GM20431 (cell line): ENCODE measurements at regions not wholly inside any gene's neighbourhood (a gene's known extent, or its start where the extent isn't known, plus 50 kb on each side); places are given as distances from the start of the nearest gene placed in this dataset.
"Not testable (repeated sequence)": the region's sequence is repeated elsewhere in the genome, so short reads cannot be mapped to it uniquely, and the experiment has no call there.

Experiments used
- in situ Hi-C: fragments of 300-500 bp; cut with MseI, MboI; formaldehyde crosslinking; loops from one replicate; pipeline ENCODE4 v1.15.0; 2020; ENCODE audit warnings: low sequenced_read_pairs; ENCODE audit not compliant: unreplicated experiment

DNA sequence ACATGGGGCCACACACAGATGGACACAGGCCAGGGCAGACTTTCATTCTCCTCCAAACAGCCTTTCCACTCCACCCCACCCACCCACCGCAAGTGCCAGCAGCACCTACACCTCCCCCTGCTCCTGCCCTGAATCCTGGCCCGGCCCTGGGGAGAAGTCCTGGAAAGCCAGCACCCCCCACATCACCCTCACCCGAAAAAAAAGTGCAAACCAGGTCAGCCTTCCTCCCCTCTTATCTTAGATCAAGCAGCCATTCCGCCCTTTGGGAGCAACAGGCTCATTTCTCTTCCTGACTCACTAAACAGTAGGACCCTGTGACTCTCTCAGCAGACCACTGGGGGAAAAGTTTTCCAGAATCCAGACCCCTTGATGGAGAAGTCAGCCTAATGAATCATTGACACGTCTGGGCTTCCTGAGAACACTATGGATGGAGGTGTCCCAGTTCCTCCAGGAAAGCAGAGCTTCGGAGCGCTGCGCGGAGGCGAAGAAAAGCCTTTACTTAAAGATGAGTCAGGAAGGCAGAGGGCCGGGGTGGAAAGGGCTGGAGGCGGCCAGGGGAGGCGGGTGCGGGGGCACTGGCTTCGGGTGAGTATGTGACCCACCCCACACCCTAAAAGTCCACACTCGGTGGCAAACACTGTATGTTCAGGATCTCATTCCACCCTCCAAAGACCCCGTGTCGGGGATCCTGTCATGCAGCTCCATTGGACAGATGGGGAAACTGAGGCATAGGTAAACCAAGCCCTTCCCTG, 588.7 kb downstream of the MATN1 start:
- in situ Hi-C loops, result no loop called here

DNA sequence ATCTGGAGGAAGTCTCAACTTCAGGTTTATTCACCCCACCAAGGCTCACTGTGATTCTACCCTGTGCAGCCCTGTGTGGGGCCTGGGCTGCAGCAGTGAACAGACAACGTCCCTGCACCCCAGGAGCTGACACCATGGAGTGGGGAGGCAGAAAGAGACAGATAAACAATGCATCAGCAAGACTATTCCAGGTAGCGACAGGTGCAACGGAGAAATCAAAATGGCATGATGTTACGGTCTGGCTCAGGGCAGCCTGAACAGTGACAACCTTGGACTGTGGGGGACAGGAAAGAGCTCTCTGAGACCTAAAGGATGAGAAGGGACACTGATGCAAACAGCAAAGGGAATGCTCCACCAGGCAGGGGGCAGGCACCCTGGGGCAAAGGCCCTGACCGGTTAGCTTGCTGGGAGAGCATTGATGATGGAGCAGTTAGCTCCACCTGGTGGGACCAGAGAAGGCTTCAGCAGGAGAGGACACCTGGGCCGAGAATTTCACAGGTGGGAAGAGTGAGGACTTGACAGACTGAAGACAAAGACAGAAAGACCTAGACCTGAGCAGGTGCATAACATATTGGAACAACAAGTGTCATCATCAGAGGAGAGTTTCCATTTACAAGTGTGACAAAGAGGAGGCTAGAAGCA, 589.9 kb downstream of the MATN1 start:
- in situ Hi-C loops, result no loop called here

DNA sequence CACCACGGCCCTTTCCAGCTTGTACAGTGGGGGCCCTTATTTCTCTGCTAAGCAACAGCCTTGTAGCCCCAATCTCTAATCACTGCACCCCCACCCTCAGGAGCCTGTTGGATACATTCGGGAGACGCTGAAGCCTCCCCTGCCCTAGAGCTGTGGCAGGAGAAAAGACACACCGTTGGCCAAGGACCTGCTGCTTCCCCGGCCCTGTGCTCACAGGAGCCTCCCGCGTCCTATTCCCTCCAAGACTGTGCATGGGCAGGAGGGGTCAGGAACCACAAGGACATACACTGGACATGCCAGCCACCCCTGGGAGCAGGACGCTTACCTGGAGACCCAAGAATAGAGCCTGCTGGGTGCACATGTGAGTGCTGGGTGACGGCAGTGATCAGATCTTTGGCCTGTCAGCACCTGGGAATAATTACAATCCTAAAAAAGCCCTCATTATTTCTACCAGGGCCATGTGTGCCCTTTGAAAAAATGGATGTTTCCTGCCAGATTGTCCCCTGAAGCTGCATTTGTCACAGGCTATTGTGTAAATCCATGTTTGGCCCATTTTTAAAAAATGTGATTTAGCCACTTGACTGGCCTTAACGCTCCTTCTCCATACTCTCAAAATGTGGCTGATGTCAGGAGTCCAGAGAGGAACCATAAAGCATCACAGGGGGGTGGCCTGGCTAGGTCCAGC, 590.6 kb downstream of the MATN1 start:
- in situ Hi-C loops, result no loop called here

DNA sequence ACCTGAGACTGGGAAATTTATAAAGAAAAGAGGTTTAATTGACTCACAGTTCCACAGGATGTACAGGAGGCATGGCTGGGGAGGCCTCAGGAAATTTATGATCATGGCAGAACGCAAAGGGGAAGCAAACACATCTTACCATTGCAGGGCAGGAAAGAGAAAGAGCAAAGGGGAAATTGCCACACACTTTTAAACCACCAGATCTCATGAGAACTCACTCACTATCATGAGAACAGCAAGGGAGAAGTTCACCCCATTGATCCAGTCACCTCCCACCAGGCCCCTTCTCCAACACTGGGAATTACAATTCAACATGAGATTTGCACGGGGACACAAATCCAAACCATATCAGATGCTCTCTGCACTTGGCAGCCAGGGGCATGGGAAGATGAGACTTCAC, 592.8 kb downstream of the MATN1 start:
- in situ Hi-C loops, result not testable (repeated sequence)

DNA sequence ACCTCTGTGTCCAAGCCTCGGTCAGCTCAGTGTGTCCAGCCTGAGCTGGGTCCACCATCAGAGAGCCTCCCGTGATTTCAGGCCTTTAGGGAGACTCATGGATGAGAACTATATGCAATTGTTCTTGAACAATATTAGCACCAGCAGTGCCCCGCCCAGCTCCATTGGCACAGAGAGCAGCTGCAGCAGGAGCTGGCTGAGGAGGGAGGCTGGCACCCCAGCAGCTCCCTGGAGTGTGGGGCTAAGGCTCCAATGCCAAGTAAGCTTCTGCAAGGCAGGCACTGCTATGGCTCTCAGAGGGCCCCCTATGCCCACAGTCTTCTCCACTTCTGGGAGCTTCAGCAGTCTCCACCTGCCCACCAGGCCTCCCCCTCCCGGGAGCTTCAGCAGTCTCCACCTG, 593.3 kb downstream of the MATN1 start:
- in situ Hi-C loops, result no loop called here

DNA sequence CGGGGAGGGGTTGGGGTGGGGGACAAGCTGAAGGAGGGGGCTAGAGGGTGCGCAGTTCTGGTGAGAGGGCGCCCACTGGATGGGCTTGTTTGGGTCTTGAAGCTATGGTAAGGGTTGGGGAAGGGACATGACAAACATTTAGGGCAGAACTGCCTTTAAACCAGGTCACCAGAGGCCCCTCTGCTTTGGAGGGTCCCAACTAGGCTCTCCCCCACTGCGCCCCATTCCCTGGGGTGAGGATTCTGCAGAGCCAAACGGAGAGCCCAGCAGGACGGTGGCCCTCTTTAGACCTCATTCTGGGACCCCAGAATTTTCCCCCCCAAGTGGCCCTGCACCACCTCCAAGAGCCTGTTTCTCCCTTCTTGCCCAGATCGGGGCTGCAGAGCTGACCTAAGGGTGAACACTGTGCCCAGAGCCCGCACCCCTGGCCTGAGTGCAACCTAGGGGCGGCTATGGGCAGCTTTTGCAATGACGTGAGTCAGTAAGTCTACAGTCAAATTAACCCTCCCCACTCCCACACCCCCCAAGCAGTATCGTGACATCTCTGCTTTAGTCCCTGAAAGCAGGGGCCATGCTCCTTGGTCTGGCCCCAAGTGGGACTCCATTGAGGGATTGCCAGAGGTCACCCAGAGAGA, 593.8 kb downstream of the MATN1 start:
- in situ Hi-C loops, result no loop called here

DNA sequence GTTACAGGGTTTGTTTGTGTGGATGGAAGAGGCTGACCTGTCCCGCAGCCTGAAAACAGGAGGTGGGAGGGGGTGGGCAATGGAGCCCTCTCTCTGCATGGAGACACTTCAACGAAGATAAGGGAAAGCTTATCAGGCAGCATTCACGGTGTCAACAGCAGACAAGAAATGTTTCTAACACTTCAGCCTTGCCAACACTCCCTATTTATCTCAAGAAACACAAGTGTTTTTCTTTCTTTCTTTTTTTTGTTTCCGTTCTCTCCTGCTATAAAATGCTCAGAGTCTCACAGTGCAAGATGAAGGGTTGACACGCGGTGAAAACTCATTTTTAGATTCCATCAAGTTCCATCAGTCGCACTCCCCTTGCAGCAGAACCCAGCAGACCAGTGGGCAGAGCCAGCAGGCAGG, 594.4 kb downstream of the MATN1 start:
- in situ Hi-C loops, result no loop called here

DNA sequence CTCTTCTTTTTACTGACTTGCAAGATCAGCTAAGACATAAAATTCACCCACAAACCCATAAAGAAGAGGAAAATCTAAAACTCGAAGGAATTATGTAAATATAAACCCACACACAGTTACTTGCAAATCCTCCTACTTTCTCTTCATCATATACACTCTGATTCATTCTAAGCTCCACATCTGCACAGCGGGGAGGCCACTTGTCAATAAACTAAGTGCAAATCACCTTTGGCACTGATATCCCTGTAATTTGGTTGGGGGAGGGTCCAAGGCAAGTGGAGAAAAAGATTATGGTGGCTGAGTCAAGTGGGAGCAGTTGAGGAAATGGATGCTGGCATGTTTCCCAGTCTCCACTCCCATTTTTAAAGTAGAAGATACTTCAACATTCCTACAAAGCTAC, 596.5 kb downstream of the MATN1 start:
- in situ Hi-C loops, result no loop called here

DNA sequence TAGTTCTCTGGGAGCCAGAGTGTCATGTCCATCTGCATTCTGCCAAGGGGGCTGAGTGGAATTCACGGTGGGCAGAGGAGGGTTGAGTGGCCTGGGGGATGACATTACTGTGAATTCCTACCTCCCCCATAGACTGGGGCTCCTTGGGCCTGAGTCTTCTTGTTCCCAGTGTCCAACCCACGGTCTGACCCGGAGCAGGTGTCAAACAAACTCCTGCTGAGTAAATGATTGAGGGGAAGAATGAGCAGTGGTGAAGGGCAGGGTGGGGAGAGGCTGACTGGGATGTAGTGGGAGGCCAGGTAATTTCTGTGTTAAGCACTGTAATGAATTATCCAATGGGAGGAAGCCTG, 597.6 kb downstream of the MATN1 start:
- in situ Hi-C loops, result no loop called here

DNA sequence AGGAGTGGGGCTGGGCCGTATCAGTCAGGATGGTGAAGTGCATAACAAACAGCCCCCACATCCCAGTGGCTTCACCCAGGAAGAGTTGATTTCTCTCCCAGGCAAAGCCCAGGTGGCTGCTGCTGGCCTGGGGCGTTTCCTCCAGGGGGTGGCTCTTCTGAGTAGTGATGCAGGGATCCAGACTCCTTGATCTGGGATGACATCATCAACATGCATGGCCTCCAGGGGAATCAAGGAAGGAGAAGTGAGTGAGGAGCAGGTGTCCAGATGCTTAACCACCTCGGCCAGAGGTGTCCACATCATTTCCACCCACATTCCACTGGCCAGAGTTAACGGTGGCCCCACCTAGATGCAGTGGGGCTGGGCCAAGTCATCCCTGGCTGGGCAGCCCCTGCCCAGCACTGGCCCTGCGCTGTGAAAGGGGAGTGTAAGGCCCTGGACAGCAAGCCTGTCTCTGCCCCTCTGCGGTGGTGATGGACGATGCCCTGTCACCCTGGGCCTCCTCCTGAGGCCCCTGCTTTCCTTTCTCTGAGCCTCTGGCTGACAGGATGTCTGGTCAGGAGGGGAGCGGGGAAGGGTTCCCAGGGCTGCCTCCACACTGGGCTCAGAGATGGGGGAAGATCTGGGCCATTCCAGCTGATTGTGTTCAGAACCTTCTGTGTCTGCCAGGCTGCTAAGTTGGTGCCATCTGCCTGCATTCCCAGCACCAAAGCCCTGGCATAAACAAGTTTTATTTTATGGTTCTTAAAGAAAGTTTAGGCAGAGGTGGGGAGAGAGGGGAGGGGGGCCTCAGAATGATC, 598.2 kb downstream of the MATN1 start:
- in situ Hi-C loops, result no loop called here

DNA sequence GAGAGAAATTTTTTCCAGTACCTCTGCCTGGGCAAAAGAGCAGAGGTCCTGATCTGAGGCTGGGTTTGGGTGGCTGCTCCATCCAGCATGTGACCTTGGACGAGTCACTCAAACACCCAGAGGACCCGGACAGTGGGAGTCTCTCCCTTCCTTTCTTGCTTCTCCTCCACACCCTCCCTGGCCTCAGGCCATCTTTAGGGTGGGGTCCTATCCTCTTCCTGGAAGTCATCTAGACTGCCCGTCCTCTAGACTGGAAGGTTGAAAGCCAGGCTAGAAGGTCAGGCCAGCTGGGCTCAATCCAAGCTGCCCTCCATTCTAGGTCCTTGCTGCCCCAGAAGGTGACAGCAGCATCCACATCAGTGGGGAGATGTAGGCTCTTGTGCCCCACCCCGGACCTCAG, 599.5 kb downstream of the MATN1 start:
- in situ Hi-C loops, result no loop called here

DNA sequence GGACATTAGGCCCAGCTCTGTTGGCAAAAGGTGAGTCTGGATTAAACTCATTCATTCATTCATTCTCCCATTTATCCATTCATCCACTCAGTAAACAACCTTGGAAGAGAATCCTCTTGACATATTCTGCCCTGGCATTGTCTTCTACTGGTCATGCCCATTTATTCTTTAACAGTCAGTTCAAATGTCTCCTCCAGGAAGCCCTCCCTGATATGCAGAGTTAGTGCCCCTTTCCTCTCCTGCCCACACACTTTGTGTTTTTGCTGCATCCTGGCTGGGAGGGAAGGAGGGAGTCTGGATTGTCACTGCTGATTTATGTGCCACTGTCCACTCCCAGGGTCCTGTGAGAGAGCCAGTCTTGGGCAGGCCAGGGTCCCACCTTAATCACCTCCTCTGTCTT, 600.3 kb downstream of the MATN1 start:
- in situ Hi-C loops, result no loop called here

DNA sequence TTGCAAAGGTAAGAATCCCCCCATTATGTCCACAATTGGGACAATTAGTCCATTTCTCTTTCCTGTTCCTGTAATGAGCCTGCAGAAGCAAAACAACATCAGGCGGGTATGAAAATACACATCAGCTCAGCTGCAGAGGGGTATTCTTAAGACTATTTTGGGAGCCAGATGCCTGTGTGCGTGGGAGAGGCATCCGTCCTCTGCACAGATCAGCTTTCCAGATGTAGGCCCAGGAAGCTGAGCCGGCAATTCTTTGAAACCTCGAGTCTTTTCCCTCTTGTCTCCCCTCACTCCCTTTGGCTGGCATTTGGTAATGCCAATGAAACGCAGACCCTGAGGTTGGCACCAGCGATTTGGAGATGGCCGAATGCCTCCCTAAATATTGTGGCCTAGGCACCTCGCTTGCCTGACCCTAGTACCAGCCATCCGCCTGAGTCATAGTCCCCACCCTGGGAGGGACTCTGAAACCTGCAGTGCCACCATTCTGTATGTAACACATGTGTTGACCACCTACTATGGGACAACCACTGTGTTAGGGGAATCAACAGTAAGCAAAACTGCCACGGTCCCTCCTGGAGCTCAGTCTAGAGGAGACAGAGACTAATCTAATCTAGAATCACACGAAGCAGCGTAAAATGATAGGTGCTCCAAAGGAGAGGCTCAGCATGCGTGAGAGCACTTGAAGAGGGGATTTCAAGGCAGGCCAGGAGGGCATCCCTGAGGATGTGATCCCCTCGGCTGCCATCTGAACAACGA, 603.0 kb downstream of the MATN1 start:
- in situ Hi-C loops, result no loop called here

DNA sequence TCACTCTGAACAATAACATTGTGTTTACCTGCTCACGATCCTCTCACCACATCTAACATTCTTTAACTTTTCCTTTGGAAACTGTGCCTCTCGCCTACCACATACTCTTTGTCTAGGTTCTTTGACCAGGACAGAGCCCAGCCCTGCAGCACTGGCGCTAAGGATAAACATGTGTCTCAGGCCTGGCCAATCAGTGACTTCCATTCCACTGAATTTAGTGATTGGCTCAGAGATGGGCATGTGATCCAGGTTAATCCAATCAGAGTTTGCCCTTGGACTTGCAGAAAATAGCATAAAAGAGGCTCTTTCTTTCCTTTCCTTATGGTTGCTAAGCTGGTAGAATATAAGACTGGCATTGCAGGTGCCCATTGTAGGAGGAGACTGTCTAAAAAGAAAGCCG, 605.7 kb downstream of the MATN1 start:
- in situ Hi-C loops, result no loop called here

DNA sequence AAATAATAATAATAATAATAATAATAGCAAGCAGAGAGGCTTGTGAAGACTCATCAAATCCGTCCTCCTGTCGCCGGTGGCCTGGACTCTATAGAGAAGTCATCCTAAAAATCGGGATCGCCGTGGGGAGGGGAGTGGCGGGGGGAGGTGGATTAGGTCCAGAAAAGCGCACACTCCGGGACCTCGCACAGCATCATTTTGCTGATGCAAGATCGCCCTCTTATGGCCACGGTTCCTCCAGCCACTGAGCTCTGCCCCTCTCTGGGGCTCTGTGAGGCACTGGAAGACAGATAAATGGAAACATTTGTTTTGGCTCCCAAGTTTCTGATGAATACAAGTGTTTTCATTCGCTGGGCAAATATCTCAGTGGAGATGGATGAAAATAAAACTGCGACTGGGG, 612.0 kb downstream of the MATN1 start:
- in situ Hi-C loops, result no loop called here

DNA sequence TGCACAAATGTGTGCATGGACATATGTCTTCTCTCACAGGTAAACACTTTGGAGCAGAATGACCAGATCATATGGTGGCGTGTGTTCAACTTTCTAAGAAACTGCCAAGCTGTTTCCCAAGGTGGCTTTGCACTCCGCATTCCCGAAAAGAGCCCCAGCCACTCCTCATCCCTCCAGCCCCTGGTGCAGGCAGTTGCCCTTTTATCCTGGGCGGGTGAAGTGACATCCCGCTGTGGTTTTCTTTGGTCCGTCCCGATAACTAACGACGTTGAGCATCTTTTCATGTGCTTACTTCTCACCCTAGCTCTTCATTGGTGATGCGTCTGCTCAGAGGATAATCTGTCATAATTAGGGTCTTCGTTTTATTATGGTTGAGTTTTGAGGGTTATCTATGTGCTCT, 612.5 kb downstream of the MATN1 start:
- in situ Hi-C loops, result no loop called here

DNA sequence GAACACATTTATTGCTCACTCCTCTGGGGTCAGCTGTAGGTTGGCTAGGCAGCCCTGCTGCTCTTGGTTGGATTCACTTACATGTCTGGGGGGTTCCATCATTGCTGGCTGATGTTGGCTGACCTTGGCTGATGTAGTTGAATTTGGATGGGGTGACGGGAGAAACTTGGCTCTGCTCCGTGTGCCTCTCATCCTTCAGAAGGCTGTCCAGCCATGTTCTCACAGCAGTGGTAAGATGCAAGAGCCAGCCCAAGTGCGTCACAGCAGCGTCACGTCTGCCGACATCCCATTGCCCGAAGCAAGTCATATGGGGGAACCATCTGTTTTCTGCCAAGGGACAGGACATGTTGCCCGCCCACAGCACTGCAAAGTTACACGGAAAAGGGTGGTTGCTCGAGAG, 613.5 kb downstream of the MATN1 start:
- in situ Hi-C loops, result no loop called here

DNA sequence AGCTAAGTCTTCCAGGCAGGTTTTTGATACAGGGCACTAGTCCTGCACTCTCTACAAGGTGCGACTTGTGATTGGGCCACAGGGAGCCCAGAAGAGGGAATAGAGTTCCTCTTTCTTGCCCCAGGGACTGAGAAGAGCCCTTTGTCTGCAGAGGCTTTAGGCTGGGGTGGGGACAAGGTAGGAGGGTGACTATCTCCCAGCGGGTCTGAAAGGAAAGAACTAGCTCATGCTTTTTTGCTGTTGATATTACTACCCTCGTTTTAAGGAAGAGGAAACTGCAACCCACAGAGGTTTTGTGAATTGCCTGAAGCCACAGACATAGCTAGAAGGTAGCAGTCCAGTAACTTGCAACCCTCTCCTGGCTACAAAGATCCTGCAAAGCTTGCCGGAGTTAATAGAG, 615.2 kb downstream of the MATN1 start:
- in situ Hi-C loops, result no loop called here

DNA sequence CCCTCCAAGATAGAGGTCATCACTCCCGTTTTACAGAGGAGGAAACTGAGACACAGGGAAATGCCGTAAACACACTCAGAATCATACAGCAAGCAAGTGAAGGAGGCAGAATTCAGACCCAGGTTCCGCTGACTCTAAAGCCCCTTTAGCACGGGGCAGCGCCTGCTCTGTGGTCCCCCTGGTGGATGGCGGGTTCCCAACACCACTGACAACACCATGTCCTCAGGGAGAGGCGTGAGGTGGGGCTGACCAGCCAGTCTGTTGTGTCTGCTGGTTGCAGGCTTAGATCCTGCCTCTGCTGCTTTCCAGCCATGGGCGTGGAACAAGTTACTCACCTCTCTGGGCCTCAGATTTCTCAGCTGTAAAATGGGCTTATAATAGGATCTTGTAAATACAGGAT, 617.3 kb downstream of the MATN1 start:
- in situ Hi-C loops, result no loop called here

DNA sequence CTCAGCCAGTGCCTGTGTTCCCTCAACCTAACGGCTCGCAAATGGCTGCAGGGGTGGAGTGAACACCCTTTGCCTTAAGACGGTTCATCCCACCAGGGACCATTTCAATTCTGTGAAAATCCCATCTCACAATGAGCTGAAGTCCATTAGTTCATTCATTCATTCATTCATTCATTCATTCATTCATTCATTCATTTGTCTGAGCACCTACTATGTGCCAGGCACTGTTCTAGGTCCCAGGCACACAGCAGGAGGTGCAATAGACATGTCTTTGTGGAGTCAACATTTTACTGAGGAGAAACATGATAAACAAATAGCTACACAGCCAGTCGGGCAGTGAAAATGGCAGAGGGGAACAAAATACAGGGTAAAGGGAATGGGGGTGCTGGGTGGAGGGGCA, 618.8 kb downstream of the MATN1 start:
- in situ Hi-C loops, result no loop called here
